GM20431 (cell line): ENCODE measurements at regions not wholly inside any gene's neighbourhood (a gene's known extent, or its start where the extent isn't known, plus 50 kb on each side); places are given as distances from the start of the nearest gene placed in this dataset.

Experiments used
- in situ Hi-C: fragments of 300-500 bp; cut with MseI, MboI; formaldehyde crosslinking; loops from one replicate; pipeline ENCODE4 v1.15.0; 2020; ENCODE audit warnings: low sequenced_read_pairs; ENCODE audit not compliant: unreplicated experiment

- in situ Hi-C loops: no loop called here
These were observed 243.2 kb upstream of the TSHZ3 start for GRCh38 chr19:31592456-31592855.

- in situ Hi-C loops: no loop called here
These were observed 245.5 kb upstream of the TSHZ3 start for GRCh38 chr19:31594701-31595100.

- in situ Hi-C loops: no loop called here
These were observed 246.3 kb upstream of the TSHZ3 start for GRCh38 chr19:31595521-31595920.

GRCh38 chr19:31596751-31597150, 247.5 kb upstream of the TSHZ3 start:
- in situ Hi-C loops: no loop called here

GRCh38 chr19:31597616-31598015, 248.4 kb upstream of the TSHZ3 start:
- in situ Hi-C loops: no loop called here

GRCh38 chr19:31598730-31599238, 249.5 kb upstream of the TSHZ3 start:
- in situ Hi-C loops: no loop called here

- in situ Hi-C loops: no loop called here
These were observed 251.6 kb upstream of the TSHZ3 start for GRCh38 chr19:31600731-31601295.

- in situ Hi-C loops: no loop called here
These were observed 252.6 kb upstream of the TSHZ3 start for GRCh38 chr19:31601855-31602254.

- in situ Hi-C loops: no loop called here
These were observed 253.3 kb upstream of the TSHZ3 start for GRCh38 chr19:31602548-31602947.

- in situ Hi-C loops: no loop called here
These were observed 255.3 kb upstream of the TSHZ3 start for GRCh38 chr19:31604493-31605040.

GRCh38 chr19:31610018-31610417, 260.8 kb upstream of the TSHZ3 start:
- in situ Hi-C loops: no loop called here

- in situ Hi-C loops: no loop called here
These were observed 262.0 kb upstream of the TSHZ3 start for GRCh38 chr19:31611046-31611877.

- in situ Hi-C loops: no loop called here
These were observed 263.6 kb upstream of the TSHZ3 start for GRCh38 chr19:31612873-31613272.

GRCh38 chr19:31613683-31614219, 264.5 kb upstream of the TSHZ3 start:
- in situ Hi-C loops: no loop called here

- in situ Hi-C loops: no loop called here
These were observed 266.8 kb upstream of the TSHZ3 start for GRCh38 chr19:31616031-31616430.

GRCh38 chr19:31617010-31617585, 267.9 kb upstream of the TSHZ3 start:
- in situ Hi-C loops: no loop called here

- in situ Hi-C loops: no loop called here
These were observed 275.8 kb upstream of the TSHZ3 start for GRCh38 chr19:31625056-31625455.

- in situ Hi-C loops: no loop called here
These were observed 276.3 kb upstream of the TSHZ3 start for GRCh38 chr19:31625575-31625974.

- in situ Hi-C loops: no loop called here
These were observed 277.7 kb upstream of the TSHZ3 start for GRCh38 chr19:31626941-31627340.

- in situ Hi-C loops: no loop called here
These were observed 278.6 kb upstream of the TSHZ3 start for GRCh38 chr19:31627620-31628365.
